Stimulated activated CD4-positive, alpha-beta T cell treated with anti-CD3 and anti-CD28 coated beads, Interleukin-12 subunit alpha, Interleukin-12 subunit beta, amount 100 ng/mL, for 24 hours (primary cell): ENCODE measurements at regions not wholly inside any gene's neighbourhood (a gene's known extent, or its start where the extent isn't known, plus 50 kb on each side); places are given as distances from the start of the nearest gene placed in this dataset.

Experiments
- DNase-seq, 2 experiments: peaks; one replicate each; pipeline ENCODE4 v3.0.0-alpha.2; 2020; ENCODE audit warnings: low read depth in 2 of 2

GRCh38 chr13:106681997-106682396 lies 114.1 kb upstream of the ARGLU1 start:
- no peak for DNase-seq

GRCh38 chr13:106681536-106681935 lies 113.6 kb upstream of the ARGLU1 start:
- no peak for DNase-seq

GRCh38 chr13:106680796-106681472 lies 113.0 kb upstream of the ARGLU1 start:
- DNase-seq: no peak

GRCh38 chr13:106678646-106679418 lies 110.9 kb upstream of the ARGLU1 start:
- no peak for DNase-seq

GRCh38 chr13:106675311-106675710 lies 107.4 kb upstream of the ARGLU1 start:
- DNase-seq: no peak

GRCh38 chr13:106660746-106661625 lies 93.0 kb upstream of the ARGLU1 start:
- no peak for DNase-seq

- DNase-seq: no peak
These were observed 89.2 kb upstream of the ARGLU1 start for GRCh38 chr13:106657104-106657503.

- no peak for DNase-seq
These were observed 88.2 kb upstream of the ARGLU1 start for GRCh38 chr13:106656186-106656585.

- DNase-seq: no peak
These were observed 83.5 kb upstream of the ARGLU1 start for GRCh38 chr13:106651442-106651841.

GRCh38 chr13:106650690-106651205 lies 82.8 kb upstream of the ARGLU1 start:
- no peak for DNase-seq

- no peak for DNase-seq
These were observed 81.6 kb upstream of the ARGLU1 start for GRCh38 chr13:106649495-106649894.

- DNase-seq: no peak
These were observed 72.6 kb upstream of the ARGLU1 start for GRCh38 chr13:106640515-106640914.

- DNase-seq: no peak
These were observed 69.6 kb upstream of the ARGLU1 start for GRCh38 chr13:106637519-106637918.

GRCh38 chr13:106636492-106636891 lies 68.6 kb upstream of the ARGLU1 start:
- DNase-seq: no peak

GRCh38 chr13:106635616-106636015 lies 67.7 kb upstream of the ARGLU1 start:
- no peak for DNase-seq

- no peak for DNase-seq
These were observed 65.4 kb upstream of the ARGLU1 start for GRCh38 chr13:106633321-106633720.

- no peak for DNase-seq
These were observed 62.7 kb upstream of the ARGLU1 start for GRCh38 chr13:106630650-106631049.

GRCh38 chr13:106630162-106630561 lies 62.2 kb upstream of the ARGLU1 start:
- DNase-seq: no peak

GRCh38 chr13:106628936-106629659 lies 61.2 kb upstream of the ARGLU1 start:
- DNase-seq: no peak

GRCh38 chr13:106626473-106626872 lies 58.5 kb upstream of the ARGLU1 start:
- no peak for DNase-seq

GRCh38 chr13:106625578-106625977 lies 57.6 kb upstream of the ARGLU1 start:
- no peak for DNase-seq
